Urothelium cell line (cell line): ENCODE measurements at regions not wholly inside any gene's neighbourhood (a gene's known extent, or its start where the extent isn't known, plus 50 kb on each side); places are given as distances from the start of the nearest gene placed in this dataset.

ENCODE experiments used
- DNase-seq: peaks from one replicate; pipeline ENCODE4 v3.0.0; 2011; ENCODE audit warnings: low spot score, mixed read lengths
- FAIRE-seq: peaks from 2 replicates; lab custom pipeline; 2011; peaks lifted over from hg19 to GRCh38; lab: Jason Lieb, UNC

DNA sequence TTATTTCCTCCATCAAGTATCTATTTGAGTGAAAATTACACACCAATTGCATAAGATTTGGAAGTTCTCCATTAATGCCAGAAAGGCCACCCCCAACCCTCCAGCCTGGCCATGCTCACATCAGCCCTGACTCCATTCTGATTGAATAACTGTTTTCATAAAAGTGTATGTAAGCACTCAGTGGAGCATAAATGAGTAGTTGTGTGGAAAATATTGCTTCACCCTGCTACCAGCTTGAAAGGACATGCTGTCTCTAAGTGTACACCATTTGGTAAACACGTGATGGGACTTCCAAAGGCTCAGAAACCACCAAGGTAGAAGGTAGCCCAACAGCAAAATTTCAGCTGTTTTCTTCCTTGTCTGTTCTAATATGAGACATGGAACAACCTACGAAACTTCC, 393.8 kb downstream of the ZNF385D start:
- FAIRE-seq: no peak
- DNase-seq: no peak

DNA sequence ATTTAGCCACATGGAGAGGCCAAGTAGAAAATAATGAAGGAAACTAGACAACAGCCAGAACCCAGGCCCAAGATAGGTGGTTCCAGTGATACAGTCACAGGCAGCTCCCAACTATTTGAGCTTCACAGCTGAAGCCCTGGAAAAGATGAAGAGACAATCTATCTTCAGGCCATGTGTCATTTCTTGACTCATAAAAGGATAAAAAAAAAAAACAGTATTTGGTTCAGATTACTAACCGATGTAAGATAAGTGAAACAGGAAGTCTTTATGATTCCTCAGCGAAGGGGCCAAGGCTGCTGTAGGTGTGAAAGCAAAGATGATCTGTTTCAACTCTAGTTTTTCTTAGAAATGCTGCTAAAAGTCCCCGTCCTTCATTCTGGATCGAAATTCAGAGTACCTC, 394.6 kb downstream of the ZNF385D start:
- no peak for DNase-seq
- FAIRE-seq: no peak

DNA sequence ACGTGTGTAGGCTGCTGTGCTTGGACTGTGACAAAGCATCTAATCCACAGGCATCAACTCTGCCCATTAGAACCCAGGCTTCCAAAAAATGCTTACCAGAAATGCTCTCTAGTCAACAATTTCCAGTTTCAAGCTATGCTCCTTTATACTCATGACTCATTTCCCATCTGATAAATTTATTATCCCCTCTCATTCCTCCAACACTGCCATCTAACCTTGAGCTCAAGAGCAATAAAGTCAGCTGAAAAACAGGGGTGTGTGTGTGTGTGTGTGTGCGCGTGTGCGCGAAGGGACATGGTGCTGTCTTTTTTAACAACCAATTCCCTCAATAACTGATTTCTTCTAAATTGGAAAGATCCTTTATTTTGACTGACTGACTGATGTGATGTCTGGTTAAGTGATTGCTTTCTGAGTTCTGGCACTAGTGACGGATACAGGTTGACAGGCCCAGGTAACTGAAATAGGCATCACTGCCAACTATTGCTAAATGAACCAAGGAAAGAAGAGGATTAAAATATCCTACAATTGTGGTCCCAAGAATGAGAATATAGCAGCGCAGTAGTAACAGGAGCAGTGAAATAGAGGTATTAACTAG, 405.5 kb downstream of the ZNF385D start:
- FAIRE-seq: no peak
- no peak for DNase-seq

DNA sequence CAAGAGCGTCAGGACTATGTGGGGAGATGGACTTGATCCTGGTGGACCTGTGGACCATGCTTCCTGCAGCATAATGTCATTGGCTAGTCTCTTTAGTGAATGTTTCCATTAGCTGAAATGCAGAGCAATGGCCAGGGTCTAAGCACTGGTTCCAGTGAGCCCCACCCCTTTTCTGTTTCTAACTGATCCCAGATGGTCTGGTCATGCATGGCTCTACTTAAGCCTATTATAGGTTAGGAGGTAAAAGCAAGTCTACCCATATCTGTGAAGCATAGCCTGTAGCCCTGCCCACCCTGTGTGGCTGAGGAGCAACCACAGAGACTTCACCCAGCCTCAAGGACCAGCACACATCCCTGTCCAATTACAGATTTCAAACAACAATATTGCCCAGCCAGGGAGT, 419.2 kb downstream of the ZNF385D start:
- no peak for DNase-seq
- no peak for FAIRE-seq

DNA sequence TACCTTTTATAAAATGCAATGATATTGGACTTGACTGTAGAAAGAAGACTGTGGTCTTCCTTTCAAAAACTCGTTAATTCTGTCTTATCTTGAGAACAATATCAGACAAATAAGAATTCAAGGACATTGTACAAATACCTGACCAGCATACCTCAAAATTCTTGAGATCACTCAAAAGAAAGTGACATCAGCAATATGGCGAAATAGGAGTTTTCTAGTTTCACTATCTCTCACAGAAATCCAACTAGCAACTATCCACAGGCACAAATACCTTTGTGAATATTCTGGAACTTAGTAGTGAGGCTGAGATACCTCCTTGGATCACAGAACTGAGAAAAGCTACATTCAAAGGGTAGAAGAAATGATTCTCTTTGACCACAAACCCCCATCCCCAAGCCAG, 419.7 kb downstream of the ZNF385D start:
- DNase-seq (no peak), FAIRE-seq (no peak)

DNA sequence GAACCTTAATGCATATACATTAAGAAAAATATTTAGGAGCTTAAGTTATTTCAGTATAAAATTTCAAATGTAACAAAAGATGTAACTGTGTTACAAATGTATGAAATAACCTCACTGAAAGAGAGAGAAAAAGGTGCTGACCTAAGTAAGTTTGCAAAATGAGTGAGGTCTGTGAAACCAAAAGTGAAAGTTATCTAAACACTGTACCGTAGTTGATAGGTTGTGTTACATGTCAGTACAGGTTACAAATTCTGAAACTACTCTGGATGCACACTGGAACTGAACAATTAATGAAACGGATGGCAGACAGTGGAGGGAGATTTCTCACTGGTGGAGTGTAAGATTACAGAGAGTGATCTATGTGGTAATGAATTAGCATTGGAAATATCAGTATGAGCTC, 420.7 kb downstream of the ZNF385D start:
- DNase-seq: peak; percentile 11
- FAIRE-seq: no peak

DNA sequence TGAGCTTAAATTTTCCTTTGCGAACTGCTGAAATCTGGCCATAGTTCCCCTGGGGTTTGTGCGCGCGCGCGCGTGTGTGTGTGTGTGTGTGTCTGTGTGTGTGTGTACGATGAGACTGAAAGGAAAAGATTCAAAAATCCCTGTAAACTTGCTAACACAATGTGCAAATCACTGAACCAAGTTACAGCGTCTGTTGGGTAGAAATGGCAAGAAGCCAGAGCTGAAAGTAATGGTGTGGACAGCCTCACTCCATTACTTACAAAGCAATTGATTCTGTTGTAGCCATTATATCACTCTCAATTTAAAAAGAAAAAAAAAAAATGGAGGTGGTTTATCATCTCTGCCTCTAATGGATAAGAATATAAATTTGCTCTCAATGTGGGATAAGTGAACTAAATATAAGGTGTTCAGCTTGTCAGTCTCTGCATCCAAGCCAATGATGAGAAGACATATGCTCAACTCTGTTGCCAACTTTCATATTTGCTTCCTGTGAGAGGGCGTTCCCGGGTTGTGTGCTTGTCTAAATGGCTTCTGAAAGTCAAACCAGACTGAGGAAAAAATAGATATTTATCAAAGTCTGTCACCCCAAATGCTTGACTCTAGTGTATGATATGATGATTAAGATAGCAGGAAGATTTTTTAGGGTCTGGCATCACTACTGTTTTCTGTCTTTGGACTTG, 422.2 kb downstream of the ZNF385D start:
- no peak for DNase-seq
- FAIRE-seq: no peak

DNA sequence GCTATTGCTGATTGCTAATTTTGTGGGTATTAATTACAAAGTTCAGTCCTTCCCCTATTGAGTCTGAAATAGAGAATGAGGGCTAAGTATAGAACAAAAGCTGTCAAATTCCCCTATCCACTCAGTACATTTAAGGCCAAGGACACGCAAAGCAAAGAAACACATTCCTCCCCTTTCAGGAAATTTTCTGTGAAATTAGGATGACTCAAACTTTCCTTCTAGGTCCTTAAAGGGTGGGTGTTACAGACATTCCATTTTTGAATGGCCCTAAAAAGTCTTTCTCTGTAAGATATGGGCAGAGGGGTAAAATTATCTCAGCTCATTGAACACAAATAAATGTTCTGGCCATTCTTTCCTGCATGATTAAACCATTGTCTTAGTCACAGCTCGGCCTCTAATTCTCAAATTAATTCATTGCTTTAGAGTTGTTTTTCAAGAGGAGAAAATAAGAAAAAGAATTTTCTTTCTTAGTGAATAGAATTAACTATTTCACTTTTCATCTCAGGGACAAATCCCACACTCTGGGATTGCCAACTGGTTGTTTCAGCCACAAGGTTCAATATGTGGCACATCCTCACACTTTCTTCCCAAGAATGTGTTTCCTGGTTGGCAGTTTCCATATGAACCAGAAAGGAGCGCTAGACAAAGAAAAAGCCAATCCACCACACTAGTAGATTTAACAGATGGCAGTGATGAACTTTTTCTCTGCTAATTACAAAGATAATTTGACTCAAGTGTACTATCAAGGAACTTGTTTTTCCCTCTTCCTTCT, 424.1 kb downstream of the ZNF385D start:
- DNase-seq: no peak
- FAIRE-seq: no peak

DNA sequence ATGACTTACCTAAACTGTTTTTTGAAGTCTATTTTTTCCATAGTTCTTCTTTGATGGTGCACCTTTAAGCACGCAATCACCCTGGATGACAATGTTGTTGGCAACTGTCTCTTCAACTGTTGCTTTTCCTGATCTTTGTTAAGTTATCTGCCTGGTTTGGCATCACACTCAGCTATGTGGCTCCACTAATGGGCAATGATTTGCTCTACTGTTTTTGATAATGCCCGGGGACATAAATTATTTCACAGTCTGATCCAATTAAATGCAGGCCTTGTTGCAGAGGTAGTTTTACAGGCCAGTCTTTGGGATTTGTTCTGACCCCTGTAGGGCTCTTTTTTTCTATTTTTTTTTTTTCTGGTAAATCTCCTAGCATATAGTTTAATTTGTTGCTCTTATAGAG, 436.3 kb downstream of the ZNF385D start:
- DNase-seq (no peak), FAIRE-seq (no peak)

DNA sequence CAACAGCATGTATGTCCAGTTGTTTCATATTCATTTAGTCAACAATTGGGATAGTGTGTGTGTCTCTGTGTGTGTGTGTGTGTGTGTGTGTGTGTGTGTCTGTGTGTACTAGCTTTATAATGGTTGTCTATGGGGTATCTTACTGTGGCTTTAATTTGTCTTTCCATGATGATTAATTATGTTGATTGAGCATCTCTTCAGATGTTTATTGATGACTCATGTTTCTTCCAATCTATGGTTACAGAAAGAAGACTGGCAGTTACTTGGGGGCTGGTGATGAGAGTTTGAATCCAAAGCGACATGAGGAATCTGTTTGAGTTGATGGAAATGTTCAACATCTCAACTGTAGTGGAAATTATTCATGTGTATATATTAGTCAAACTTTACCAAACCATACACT, 440.1 kb downstream of the ZNF385D start:
- FAIRE-seq (no peak), DNase-seq (no peak)

DNA sequence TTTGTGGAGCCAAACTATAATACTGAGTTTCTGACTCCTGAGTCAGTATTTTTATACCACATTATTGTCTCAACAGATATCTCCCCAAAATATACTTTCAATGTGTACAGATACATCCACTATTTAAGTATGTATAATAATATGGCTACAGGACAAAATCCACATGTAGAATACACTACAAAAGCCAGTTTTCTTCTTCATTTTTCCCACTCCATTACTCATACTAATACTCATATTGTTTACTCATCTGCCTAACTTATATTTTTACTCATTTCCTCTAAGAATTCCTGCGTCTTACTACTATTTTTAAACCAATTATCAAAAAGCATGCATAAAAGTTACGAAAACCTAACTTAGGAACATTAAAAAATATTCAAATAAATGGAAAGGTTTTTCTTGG, 440.8 kb downstream of the ZNF385D start:
- FAIRE-seq: no peak
- no peak for DNase-seq

DNA sequence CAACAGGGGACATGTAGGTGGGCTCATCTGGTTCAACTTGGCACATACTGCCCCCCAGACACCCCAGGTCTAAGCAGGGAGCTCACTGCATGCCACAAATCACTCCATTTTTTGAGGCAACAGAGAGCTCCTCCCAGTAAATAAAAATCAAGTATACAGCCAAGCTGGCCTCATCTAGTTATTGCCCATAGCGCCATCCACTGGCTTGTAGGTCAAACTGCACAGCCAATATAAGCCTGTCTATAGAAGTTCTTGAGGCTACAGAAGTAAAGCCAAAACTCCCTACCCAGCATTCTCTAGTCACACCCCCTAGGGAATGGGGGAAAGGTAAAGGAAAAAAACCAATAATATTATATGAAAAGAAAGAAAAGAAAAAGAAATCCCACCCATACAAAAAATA, 453.7 kb downstream of the ZNF385D start:
- DNase-seq: no peak
- FAIRE-seq: no peak

DNA sequence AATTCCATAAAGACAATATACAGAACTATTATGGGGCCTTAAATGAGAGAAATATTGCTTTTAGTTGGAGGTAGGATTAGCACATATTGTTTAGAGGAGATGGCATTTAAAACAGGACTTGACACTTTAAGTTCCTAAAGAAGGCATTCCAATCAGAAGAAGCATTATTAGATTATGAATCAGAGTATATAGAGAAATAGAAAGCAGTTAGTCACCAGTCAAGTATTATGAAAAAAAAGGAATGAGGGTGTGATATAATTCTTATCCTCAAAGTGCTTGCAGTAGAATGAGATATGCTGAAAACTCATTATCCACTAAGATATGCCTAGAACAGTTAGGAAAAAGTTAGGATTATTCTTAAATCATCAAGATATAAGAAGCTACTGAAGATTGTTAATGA, 456.2 kb downstream of the ZNF385D start:
- no peak for DNase-seq
- FAIRE-seq: no peak

DNA sequence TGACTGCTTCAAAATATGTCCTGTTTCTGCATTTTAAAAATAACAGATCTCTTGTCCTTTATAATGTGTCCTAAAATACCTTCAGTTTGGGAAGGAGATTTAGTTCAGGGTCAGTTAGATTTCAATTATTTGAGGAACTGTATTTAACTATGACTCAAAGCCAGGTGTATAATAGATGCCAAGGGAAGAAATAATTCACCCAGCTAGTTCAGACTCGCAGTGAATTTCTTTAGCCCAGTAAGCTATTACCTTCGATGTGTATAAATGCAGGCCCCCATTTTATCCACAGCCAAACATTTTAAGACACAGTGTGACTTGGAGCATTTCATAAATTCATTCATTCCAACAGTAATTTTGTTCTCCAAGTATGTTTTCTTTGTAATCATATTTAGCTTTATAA, 458.0 kb downstream of the ZNF385D start:
- no peak for FAIRE-seq

DNA sequence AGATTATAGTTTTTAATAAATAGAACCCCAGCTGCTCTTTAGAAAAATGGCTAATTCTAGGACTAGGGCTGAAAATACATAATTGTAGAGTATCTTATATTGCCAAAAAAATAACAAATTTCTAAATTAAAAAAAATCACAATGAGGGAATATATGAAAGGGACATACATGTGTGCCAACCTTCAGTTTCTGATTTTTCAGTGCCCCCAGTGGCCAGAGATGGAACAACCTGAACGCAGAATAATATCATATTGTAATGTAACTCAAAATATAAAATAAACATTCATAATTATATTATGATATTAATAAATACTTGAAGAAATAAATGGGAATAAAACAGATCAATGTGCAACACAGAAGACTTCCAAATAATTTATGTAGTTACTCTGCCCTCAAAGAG, 460.5 kb downstream of the ZNF385D start:
- DNase-seq: no peak
- no peak for FAIRE-seq

More for the DNA sequence above, 458.0 kb downstream of the ZNF385D start:
- no peak for DNase-seq

DNA sequence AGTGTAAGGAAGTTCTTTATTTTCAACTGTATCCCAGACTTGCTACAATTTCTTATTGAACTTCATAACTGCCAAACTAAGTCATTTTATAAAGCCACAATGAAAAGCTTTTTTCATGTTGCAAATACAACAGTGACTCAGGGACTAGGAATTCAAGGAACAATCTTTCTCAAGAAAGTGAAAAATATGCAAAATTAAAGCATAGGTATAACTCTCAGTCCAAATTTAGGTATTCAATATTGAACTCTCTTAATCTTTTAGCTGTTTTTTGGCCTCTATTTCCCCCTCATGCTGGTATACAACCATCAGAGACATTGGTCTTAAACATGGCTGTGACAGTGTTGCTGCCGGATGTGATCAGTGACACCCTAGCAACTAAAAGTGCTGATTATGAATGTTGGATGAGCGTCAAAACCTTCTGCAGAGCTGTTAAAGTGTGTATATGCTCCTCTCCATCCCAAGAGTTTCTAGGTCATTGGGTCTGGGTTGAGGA, 476.9 kb downstream of the ZNF385D start:
- FAIRE-seq (no peak), DNase-seq (peak; percentile 12)

DNA sequence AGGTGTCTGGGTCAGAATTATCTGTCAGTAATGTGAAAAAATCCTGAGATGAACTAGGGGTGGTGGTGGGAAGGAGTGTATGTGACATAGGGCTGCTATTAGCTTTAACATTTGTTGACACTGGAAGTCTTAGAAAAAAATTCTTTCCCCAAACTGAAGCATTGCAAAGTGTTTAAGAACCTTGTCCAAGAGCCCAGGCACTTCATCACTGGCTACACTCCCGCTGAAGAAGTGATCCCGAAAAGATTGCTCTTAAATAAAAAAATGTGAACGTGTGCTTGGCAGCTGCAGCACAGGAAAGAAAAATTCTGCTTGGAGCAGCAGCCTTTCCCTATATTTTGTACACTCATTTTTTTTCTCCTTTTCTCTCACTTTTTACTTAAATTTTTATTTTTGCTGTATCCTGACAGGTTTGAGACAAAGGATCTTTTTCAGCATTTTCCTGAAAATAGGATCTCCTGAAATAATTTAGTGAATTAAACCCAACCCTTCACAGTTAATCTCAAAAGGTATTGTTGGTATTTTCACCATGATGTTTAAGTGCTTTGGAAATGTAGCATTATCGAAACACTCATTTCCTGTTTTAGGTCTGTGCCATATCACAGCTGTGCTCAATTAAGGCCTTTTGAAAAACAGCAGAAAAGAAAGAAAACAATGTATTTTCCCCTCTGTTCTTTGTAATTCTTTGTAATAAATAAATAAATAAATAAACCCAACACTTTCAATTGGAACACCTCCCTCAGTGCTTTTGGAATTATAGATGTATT, 477.6 kb downstream of the ZNF385D start:
- FAIRE-seq: no peak
- DNase-seq: no peak

DNA sequence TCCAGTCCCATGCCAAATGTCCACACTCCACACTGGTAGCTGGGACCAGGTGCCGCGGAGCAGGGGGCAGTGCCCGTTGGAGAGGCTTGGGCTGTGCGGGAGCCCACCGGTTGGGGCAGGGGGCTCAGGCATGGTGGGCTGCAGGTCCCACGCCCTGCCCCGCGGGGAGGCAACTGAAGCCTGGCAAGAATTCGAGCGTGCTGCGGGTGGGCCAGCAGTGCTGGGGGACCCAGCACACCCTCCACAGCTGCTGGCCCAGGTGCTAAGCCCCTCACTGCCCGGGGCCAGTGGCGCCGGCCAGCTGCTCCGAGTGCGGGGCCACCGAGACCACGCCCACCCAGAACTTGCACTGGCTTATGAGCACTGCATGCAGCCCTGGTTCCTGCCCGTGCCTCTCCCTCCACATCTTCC, 479.4 kb downstream of the ZNF385D start:
- DNase-seq: no peak

DNA sequence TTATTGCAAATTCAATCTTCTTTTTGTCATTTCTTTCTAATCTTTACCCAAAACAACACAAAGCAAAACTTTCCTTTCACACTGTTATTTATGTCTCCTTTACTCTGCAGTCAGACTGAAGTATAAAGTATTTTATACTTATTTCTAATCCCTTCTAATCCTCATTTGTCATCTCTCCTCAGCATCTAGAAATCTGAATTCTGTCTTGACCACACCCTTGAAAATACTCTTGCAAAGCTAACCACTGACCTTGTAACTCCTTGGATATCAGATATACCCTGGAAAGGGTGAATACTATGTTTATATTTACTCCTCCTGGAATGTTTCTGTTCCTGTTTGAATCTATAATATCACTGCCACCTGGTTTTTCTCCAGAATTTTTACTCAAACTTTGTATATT, 481.1 kb downstream of the ZNF385D start:
- no peak for DNase-seq
- no peak for FAIRE-seq

More for the DNA sequence above, 479.4 kb downstream of the ZNF385D start:
- FAIRE-seq: no peak

DNA sequence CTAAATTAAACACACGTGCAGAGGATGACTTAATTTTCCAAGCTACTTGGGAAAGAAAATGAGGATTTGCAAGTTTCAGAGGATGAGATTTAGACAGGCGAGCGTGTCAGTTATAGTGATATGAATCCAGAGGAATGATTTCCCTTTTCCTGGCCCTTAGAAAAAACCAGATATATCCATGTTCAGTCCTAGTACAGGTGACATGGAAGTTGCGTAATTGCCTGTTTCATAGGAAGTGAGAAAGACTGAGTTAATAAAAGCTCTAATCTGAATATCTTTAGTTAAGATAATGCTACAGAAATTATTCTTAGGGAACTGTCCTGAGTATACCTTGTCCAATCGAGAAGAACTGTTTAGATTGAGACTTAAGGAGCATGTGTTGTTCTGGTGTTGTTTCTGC, 490.5 kb downstream of the ZNF385D start:
- DNase-seq: no peak
- no peak for FAIRE-seq

DNA sequence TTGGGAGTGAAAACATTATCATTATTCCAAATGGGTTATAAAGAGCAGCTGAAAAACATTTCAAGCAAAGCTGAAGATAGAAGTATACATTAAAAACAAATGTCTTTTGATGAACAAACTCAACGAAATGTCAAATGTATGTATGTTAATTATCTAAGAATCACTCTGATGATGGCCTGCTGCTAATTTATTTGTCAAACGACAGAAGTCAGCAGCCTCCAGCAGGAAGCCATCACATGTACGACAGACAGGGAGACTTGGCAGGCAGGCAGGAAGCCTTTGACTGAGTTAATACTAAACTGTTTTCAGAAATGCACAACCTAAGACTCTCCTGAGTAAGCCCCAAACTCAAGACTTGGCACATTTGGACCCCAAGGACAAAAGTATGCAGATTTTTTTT, 491.1 kb downstream of the ZNF385D start:
- no peak for FAIRE-seq

More for the DNA sequence above, 491.1 kb downstream of the ZNF385D start:
- DNase-seq: no peak
